Left lobe of liver (tissue), 2 donors: ENCODE measurements at regions not wholly inside any gene's neighbourhood (a gene's known extent, or its start where the extent isn't known, plus 50 kb on each side); places are given as distances from the start of the nearest gene placed in this dataset.

ENCODE experiments used
- ATAC-seq: fragments of 200-7000 bp; cut with Tn5 transposase; one replicate; pipeline ENCODE4 v1.9.1; 2020; ENCODE audit warnings: mild to moderate bottlenecking, moderate library complexity
- DNase-seq: peaks from one replicate; pipeline ENCODE4 v3.0.0-alpha.2; 2020; ENCODE audit warnings: low spot score
- donor health status: DM: no; HTN: no; CAD: no; lungs with moderate emphysema.
- donor health status: DM: no; HTN: yes; CAD: no.

DNA sequence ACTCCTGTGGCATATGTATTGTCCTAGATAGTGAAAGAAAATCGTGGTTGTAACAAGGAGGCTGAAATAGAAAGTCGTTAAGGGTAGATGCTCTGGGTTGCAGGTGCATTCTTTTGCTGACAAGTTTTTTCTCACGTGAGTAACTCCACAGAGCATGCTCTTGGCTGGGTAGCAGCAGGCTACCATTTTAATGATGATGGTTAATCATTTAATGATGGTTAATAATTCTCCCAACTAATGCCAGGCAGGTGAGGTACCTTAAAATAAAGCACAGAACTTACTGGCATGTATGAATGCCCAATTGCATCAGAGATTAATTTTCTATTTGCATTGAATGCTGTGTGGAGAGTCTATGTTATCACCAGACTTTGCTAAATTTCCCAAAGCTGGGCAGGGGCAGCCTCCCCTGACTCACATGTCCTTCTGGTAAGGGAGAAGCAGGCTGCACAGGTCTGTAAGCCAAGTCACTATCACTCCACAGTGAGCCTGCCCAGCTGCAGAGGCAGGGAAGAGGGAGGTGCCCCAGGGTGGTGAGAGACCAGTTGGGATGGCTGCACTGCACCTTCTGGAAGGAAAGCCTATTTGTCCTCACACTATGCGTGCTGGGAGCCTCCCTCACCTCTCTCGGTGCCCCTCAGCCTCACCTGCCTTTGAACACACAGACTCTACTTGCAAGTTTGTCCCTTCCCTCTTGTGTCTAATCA is 287.0 kb upstream of the IGFBP3 start:
- ATAC-seq, result peak; percentile 43
- no peak for DNase-seq

DNA sequence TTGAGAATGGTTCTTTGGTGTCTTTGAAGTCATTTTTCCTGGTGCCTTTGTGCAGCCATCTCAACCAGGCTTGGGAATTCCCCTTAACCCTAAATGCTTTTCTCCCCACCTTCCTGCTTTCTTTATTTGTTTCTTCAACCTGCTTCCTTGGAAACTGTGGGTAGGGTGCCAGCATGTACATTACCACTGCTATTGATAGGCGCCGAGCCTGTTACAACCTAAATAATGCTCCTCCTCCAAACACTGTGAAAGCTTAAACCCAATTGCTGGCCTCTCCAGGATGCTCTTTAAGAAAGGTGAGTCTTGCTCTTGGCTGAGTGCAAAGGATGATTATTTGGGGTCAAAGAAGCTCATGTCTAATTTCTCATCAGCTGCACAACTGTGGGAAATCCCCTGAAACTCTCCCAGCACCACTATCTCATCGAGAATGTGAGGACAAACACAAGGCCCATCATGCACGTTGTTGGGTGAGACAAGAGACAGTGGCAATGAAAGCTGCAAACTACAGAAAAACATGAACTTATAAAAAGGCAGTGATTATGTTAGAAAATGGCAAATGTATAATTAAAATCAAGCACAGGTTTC is 285.5 kb upstream of the IGFBP3 start:
- ATAC-seq (no peak), DNase-seq (no peak)

DNA sequence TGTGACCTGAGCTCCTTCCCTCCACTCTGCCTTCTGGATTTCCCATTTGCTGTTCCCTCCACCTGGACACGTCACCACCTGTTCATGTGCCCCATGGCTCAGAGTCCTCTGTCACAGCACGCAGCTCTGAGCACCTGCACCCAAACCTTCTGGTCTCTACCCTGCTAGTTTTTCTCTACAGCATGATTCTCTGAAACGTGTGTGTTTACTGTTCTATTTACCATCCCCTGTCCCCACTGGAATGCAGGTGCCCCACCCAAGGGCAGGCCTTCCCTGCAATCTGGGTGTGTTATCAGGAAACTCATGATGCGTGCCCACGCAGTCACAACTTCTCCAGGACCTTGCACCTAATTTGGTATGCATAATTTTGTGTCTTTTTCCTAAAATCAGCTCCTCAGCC is 284.4 kb upstream of the IGFBP3 start:
- ATAC-seq, result no peak
- DNase-seq, result no peak

DNA sequence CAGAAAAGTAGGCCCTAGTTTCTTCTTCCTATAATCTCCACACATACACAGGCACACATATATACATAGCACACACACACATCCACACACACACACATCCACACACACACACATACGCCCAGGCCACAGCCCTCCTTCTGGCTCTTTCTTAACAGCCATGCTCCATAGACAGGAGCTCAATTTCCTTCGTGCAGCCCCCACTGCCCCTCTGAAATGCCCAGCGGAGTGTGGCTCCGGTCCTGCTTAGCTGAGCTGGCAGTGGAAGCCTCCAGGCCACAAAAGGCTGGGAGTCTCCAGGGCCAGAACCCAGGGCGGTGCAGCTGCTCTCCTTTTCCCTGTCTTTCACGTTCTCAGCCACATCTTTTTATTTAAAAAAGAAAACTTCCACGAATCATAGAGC is 282.9 kb upstream of the IGFBP3 start:
- ATAC-seq (no peak), DNase-seq (no peak)

DNA sequence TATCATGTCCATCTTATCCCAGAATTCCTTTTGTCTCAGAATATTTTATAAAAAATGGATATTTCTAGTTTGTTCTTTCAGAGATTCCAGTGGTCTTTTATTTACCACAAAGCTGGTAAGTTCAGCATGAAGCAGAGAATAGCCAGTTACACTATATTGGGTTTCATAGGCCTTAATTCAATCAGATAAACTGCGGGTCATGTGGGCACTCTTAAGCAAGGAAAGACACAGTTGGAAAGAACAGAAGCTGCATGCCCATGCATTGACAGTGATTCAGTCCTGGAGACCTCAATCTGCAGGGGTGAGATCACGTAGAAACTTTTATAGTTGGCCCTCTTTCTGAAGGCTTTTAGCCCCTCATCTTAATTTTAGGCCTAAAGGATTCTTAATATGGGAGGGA is 281.3 kb upstream of the IGFBP3 start:
- no peak for ATAC-seq
- DNase-seq, result no peak

DNA sequence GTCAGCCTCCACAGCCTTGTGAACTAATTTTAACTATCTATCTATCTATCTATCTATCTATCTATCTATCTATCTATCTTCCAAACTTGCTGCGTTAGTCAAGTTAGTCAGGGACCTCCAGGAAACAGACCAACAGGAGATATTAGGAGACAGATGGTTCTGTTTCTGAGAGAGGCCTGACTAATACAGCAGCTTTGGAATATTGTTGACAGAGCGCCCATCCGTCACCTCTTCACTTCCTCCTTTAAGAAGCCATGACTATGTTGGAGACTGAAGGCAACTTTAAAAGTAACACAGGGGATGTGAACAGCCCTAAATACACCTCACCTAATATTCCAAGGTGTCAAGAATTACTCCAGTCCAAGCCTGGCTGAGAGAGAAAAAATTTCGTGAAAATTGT is 280.9 kb upstream of the IGFBP3 start:
- ATAC-seq (no peak), DNase-seq (no peak)

DNA sequence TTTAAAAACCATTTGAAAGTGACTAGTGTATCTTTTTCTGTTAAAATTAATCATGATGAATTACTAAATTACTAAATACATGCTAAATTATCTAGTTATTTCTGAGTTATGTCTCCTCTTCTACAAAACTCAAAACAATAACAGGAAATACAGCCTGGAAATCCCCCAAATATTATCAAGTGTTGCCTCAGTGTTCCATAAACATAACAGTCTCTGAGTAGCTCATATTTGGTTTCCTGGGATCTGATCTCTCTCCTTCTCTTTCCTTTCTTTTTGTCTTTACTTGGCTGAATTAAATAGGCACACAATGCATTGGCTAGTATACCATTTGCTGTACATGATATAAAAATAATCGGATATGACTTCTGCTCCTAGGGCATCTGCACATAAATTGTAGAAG is 277.6 kb upstream of the IGFBP3 start:
- ATAC-seq (no peak), DNase-seq (no peak)

DNA sequence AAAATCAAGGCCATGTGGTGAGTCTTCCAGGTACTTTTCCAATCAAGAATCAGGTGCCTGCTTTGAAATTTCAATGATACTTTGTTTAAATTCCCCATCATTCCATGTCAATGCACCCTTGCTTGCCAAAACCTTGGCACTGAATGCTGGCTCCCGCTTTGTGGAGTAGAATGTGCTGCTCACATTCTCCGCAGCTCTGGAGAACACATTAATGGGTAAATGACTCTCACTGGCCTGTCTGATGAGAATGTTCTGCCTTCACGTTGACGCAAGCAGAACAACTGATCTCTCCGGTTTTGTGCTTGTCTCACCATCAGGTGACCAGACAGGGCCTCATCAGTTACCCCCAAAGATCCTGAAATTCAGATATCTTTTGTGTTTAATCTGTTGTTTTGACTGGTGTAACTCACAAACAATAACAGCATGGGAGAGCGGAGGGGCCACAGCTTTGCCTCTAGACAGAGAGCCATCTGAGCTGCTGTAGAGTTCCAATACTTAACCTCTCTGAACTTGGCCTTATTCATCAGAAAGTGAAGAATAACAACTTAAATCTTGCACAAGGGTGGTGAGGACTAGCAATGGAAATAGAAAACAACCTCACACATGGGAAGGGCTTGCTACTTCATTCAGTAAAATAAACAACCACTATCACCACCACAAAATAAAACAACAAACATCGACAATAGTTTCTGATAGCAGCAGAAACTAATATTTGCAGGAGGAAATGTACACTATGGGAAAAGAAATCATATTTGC is 276.9 kb upstream of the IGFBP3 start:
- DNase-seq (no peak), ATAC-seq (no peak)

DNA sequence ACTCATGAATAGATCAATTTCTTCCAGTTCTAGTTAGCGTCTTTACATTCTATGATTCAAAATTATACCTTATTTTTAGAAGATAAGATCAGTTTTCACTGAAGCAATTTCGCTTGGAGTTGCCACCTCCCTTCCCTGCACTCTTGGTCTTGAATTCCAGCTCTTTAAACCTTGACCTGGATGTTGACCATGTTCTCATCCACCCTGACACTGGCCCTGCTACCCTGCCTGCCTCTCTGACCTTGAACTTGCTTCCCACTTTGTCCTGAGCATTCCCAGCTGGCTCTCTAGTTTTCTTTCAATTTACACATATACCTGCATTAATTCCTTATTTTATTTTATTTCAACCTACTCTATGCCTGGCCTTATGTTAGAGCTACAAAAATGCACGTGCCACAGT is 274.9 kb upstream of the IGFBP3 start:
- ATAC-seq (no peak), DNase-seq (no peak)

DNA sequence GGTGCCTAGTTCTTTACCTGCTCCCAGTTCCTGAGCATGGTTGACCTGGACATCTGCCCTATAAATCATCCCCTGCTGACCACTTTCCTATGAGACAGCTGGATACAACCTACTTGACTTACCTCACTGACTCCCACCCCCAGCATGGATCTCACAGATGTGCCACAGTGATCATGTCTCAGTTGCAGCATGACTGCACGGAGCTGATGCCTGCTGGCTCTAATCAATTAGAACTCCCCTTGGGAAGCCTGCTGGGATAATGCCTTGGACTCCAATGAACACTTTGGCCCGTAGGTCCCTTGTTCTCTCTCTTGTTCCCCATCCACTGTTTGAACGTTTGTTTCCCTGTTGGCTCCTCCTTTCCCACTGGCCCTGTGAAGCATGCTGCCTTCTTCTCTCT is 271.2 kb upstream of the IGFBP3 start:
- ATAC-seq, result no peak
- DNase-seq, result no peak

DNA sequence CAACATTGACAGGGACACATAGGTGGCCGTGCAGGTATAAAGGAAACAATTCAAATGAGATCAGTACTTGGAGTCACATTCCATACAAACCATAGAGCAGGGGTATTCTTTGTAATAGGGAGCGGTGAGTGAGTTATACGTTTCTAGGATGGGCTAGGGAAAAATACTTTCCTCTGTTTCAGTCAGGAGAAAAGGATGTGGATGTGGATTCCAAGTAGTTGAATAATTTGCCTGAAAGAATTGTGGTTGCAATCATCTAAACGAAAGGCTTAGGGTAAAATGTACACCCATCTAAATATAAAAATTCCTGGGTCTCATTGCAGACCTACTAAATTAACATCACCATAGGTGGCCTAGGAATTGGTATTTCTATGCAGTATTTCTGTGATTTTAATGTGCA is 270.7 kb upstream of the IGFBP3 start:
- DNase-seq (no peak), ATAC-seq (no peak)

DNA sequence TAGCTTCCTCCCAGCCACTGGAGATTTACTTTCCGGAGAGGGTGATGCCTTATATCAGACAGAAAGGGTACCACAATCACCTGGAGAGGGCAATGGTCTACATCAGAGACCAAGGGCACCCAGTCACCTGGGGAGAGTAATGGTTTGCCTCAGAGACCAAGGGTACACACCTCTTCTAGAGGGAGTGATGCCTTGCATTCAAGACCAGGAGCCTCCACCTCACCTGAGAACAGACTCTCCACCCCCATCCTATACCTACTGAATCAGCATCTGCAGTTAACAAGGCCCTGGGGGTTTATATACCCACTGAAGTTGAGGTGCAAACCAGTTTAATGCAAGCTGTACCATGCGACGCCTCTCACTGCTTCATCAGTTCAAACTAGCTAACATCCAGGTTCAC is 270.2 kb upstream of the IGFBP3 start:
- ATAC-seq (no peak), DNase-seq (no peak)

DNA sequence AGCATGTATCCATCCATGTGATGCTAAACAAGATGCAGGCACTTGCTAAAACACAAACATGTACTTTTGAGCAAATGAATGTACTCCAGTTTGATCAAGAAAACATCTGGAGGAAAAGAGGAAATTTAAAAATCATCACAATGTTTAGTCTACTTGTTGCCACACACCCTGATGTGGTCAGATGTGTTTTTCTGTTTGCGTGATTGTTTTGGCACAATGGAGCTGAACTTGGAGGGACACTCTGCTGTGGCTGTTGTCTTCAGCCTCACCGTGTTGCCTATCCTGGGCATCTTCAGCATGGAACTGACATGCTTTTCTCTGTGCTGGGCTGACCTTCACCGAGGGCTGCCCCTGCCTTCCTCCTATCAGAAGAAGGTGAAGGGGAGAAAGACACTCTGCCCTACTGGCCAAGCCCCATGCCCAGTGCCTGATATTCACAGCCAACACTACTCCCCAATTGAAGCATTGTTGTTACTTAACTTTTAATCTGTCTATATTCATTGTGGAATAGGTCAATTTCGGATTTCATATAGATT is 268.3 kb upstream of the IGFBP3 start:
- ATAC-seq (no peak), DNase-seq (no peak)

DNA sequence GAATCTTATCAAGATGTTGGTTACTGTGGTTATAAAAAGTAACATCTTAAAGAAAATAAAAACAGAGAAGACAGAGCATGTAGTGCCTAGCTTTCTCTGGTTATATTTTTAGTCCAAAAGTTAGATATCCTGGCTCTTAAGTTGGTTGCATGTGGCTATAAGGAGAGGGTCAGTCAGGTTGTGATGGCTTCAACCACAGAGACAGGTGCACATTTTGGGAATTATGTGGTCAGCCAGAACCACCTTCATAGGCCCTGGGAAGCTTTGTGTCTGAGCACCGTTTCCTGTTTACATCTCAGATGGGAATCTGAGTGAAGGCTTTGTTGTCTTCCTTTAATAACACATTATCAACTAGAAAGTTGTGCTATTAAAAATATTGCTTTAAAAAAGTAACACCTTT is 265.1 kb upstream of the IGFBP3 start:
- DNase-seq (no peak), ATAC-seq (no peak)

DNA sequence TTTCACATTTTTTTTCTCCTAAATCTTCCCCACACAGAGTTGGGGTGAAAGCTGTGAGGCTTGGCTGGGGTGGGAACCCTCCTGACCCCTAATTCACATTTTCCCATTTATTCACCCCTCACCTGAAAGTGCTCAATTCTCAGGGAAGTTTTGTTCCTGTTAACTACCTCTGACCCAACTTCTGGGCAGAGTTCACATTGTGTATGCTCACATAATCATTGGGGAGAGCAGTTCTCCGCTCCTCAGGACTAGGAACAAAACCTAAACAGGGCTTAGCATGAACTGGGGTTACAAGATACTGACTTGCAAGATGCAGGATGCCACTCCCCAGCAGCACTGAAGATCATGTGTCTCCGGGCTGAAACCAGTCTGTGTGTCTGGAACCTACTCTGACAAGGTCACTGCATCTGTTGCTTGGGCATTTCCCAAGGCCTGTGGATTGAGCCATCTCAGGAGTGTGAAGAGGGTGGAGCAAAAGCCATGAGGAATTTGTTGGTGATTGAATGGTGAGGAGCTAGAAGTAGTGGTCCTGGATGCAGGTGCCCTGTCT is 258.1 kb upstream of the IGFBP3 start:
- ATAC-seq, result no peak
- no peak for DNase-seq

DNA sequence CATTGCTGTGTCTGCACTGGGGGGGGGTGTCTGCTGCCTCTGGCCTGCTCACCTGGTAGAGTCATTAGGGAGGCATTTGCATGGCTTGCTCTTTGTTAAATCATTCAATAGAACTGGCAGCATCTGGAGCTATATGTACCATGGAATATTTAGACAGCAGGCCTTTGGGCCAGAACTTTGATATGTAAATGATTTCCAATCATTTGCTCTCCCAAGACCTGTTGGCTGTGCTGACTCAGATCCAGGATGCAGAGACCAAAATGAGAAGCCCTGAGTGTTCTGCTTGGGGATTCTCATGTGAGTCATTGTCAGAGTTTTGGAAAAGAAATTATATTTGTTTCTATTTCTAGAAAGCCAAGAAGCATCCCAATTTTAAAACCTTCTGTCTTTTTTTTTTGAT is 257.6 kb upstream of the IGFBP3 start:
- ATAC-seq (no peak), DNase-seq (no peak)

DNA sequence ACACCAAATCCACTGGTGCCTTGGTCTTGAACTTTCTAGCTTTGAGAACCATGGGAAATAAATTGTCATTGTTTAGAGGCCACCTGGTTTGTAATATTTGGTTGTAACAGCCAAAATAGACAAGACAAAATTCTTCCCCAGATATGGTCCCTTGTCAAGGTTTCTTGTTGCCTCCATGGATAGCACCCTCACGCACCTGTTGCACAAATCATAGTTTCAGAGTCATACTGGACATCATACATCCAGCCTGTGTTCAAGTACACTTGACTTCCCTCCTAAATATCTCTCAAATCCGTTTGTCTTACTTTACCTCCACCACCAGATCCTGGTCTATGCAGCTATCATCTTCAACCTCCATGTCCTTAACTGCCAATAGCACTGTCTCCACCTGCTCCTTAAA is 256.7 kb upstream of the IGFBP3 start:
- no peak for ATAC-seq
- DNase-seq, result no peak

DNA sequence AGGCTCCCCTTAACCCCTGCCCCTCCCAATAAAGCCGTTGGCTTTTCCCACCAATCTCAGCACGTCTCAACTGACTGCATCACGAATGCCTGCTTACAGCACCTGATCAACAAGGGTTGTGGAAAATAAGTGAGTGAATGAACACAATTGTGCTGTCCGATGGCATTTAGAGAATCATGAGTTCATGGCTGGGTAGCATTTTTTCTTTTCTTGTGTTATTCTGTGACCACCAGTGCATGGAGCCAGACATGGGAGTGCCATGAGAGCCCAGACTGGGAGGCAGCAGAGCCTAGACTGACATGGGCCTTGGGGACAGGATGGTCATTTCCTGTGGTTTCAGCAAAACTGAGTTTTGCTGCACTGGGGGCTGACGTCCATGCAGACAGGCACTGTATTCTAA is 254.1 kb upstream of the IGFBP3 start:
- ATAC-seq, result no peak
- no peak for DNase-seq

DNA sequence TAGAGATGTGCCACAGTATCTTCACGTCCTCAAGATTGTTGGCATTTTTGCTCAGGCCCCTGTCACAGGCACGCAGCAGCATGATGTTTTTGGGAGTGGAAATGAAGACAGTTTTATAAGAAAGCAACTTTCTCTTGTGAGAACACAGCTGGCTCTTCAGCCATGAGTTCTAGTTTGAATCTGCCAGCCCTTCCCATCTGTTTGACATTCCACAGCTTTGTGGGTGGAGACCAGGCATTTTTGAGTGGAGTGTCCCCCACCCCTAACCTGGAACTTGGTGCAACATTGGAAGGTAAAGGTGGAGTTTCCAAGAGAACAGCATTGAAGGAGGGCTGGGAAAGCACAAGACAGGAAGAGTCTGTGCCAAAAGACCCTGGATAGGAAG is 253.1 kb upstream of the IGFBP3 start:
- no peak for ATAC-seq
- no peak for DNase-seq

DNA sequence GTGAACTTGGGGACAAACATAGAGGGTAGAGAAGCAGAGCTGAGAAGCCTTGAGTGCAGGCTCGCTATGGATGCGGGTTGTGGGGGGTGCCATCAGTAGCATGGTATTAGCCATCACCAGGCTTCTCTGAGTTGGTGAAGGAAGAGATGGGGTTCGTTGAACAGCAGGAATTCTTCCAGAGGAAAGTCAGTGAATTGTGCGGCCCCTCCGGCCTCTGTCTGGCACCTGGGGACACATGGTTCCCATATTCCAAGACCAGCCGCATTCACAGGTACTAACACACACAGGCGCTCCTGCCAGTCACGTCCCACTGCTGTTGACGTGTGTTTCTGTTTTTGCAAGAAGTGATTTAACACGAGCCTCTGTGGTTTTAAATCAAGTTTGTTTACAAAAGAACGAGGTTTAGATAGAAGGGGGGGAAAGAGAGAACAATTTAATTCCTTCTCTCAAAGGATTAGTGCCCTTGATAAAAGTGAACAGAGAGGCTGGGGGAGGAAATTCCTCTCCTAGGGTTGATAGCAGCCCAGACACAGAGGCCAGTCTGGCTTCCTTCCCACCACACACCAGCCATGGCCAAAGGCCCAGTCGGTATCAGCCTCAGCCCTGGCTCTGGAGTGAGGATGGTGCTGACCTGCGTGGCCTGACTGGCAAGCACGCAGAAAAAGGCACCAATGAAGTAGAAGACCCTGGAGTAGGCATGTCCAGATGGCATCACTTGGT is 252.6 kb upstream of the IGFBP3 start:
- DNase-seq, result peak; percentile 73
- ATAC-seq, result peak; percentile 99

DNA sequence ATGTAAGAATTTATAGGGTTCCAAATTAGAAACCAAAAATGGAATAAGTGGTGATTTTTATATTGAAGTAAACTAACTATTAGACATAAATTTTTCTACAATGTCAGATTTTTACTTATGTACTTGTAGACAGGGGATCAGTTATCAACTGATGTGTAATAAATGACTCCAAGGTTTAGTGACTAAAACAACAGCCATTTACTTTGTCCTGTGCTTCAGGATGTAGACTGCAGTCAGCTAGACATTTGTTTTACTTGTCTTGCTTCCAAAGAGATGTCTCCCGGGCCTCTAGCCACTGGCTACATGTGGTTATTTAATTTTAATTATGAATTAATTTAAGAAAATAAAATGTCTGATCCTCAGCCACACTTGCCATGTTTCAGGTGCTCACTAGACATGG is 249.7 kb upstream of the IGFBP3 start:
- DNase-seq, result no peak
- no peak for ATAC-seq
